Suppressor macrophage treated with lipopolysaccharide for 4 hours (primary cell): ENCODE measurements at regions not wholly inside any gene's neighbourhood (a gene's known extent, or its start where the extent isn't known, plus 50 kb on each side); places are given as distances from the start of the nearest gene placed in this dataset.

Experiments used
- DNase-seq: peaks from one replicate; pipeline ENCODE4 v3.0.0-alpha.2; 2020

GRCh38 chr1:78369546-78369945, 121.2 kb upstream of the PTGFR start:
- no peak for DNase-seq

GRCh38 chr1:78370356-78370755, 120.4 kb upstream of the PTGFR start:
- DNase-seq: no peak

GRCh38 chr1:78370779-78371482, 119.8 kb upstream of the PTGFR start:
- no peak for DNase-seq

DNA sequence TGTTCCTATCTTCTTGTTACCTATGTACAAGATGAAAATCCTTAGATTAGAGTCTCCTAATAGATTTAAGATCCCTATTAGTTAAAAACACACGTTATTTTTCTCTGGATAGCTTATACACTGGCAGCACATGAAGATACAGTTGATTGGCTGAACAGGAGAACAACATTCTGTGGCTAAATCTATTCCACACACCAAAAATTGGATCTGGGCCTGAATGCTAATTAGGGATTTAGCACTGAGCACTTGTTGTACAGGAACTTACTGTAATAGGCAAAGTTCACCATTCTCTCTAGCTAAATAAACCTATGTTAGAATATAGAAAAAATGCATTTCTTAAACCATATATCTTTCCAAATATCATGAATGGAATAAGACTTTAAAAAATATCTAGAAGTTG, 117.1 kb upstream of the PTGFR start:
- DNase-seq: no peak

GRCh38 chr1:78375996-78376395, 114.8 kb upstream of the PTGFR start:
- no peak for DNase-seq

GRCh38 chr1:78377356-78377928, 113.3 kb upstream of the PTGFR start:
- DNase-seq: no peak

DNA sequence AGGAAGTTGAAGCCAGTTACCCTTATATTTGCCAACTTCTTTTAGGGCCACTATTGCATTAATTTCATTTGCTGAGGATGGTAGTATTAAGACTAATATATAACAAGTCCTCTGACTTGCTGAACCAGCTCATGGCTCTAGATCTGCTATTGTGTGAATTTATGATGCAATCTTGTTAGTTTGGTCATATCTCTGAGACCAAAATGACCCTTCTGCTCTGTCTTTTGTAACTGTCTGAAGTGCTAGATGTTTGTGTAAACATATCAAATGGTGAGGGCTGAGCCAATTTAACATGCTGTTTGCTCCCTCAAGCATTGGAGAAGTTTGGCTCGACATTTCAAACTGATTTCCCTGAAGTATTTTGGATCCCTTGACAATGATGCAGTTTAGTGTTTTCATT, 106.9 kb upstream of the PTGFR start:
- no peak for DNase-seq

DNA sequence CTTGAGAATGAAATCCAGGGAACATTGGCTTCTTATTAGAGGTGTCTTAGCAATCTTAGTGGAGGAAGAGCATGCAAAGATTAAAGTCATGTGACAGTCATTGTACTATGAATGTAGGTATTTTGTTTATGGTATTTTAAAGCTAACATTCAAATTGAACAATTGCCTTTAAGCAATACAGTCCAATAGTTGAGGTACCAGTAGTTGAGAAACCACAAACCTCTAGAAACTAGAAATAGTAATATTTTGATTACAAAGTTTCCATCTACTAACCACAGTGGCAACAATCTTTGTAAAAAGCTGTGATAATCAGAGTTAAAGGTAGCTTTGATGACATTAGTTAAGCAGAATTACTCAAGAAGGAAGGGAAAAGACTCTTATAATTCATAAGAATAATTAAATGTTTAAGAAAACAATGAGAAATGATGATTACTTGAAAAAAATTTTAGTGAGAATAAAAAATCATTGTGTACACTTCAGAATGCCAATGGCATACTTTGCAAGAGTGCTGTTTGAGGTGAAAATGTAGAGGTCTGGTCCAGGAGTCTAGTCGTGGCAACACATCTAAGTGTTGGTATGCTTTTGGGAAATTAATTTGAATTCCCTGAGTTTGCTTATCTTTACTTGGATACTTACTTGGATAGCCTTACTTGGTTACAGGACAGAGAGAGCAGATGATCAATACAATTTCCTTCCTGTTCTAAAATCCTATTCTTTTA, 104.9 kb upstream of the PTGFR start:
- DNase-seq: no peak

- DNase-seq: no peak
Observed at GRCh38 chr1:78387201-78387600, 103.6 kb upstream of the PTGFR start.

- DNase-seq: no peak
Observed at GRCh38 chr1:78387871-78388270, 102.9 kb upstream of the PTGFR start.

- no peak for DNase-seq
Observed at GRCh38 chr1:78388275-78388674, 102.5 kb upstream of the PTGFR start.

GRCh38 chr1:78401148-78401547, 89.6 kb upstream of the PTGFR start:
- DNase-seq: no peak

DNA sequence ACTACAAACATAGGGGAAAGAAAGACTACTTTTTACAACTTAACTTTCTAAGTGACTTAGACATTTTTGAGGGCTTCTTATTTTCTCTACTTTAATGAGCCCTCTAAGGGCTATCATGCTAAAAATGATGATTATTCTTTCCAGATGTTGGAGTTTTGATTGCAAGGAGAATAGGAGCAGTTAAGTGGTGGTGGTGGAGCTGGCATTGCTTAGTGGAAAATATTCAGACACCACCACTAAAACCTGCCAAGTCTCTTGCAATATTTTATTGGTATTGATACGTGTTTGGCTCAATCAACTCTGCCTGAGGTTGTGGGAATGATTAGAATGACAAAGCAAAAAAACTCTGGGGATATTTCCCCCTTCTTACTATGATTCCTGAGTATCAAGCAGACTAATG, 82.6 kb upstream of the PTGFR start:
- DNase-seq: no peak

DNA sequence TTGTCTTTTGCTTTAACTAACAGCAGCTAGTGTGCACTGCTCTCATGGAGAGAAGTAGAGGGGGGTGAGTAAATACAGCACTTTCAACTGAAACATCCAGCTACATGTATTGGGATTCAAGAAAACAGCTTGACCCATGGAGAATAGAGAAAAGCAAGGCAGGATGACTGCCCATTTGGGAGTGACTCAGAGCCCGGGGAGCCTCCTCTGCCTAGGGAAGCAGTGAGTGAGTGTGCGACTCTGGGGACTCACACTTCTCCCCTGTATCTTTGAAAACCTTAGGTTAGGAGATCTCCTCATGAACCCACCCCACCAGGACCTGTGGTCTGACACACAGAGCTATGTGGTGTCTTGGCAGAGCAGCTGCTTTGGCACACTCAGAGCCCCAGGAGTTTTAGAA, 82.0 kb upstream of the PTGFR start:
- DNase-seq: no peak

DNA sequence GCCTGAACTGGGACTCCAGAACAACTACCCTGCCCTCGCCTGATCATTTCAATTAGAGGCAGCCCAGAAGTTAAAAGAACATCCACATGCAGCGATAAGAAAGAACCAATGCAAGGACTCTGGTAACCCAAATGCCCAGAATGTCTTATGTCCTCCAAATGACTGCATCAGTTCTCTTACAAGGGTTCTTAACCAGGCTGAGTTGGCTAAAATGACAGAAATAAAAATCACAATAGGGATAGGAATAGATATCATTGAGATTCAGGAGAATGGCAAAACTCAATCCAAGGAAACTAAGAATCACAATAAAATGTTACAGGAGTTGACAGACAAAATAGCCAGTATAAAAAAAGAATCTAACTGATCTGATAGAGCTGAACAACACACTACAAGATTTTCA, 80.1 kb upstream of the PTGFR start:
- no peak for DNase-seq

GRCh38 chr1:78411707-78412106, 79.1 kb upstream of the PTGFR start:
- no peak for DNase-seq

GRCh38 chr1:78415165-78415564, 75.6 kb upstream of the PTGFR start:
- DNase-seq: no peak

GRCh38 chr1:78419309-78419708, 71.5 kb upstream of the PTGFR start:
- no peak for DNase-seq

GRCh38 chr1:78420181-78420580, 70.6 kb upstream of the PTGFR start:
- no peak for DNase-seq

GRCh38 chr1:78420688-78421087, 70.1 kb upstream of the PTGFR start:
- no peak for DNase-seq

DNA sequence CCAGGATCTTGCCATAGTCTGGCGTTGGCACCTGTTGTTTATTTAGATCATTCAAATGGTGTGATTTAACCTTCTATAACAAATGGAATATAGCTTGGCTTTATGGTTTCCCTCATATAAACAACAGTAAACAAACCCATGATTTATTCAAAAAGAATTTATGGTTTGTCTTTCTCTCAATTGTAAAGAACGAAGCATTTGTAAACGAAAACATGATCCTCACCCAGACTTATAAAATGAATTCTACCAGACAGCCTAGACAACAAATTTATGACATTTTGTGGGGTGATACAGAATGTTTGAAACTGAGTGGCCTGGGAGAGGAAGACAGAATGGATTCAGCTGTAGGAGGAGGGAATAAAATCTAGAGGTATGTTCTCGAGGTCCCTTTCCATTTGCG, 66.1 kb upstream of the PTGFR start:
- no peak for DNase-seq

DNA sequence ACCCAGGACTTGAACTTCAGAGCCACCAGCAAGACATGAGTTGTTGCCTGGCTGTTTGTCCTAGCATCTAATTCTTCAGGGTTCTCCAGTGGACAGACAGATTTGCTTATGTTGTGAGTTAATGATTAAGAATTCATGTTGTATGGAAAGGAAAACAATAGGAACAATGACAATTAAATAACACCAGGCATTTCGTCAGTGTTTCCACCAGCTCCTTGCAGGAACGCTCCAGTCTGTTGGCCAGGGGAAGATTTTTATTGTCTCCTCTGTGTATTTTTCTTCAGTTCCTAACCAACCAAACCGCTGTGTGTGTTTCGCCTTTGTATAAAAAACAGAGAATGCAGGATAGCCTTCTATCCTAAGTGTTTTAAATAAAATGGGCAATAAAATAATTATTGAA, 64.4 kb upstream of the PTGFR start:
- no peak for DNase-seq

GRCh38 chr1:78427506-78427905, 63.3 kb upstream of the PTGFR start:
- no peak for DNase-seq

DNA sequence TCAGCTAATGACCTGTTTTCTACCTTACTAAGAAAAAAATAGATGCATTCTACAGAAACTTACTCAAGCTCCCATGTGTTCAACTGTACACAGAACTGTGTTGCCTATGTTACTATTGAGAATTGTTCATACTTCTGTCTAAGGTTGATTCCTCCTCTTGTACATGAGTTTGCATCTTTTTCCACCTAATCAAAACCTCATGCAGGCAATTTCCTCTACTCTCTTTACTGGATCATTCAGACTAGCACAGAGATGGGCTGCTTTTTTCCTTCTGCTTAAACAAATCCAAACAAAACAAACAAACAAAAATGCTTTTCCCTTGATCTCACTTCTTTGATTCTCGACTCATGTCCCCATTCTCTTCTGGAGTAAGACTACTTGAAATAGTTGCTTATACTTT, 58.8 kb upstream of the PTGFR start:
- no peak for DNase-seq

- DNase-seq: no peak
Observed at GRCh38 chr1:78434351-78434750, 56.4 kb upstream of the PTGFR start.
